ENCODE measurements at regions not wholly inside any gene's neighbourhood (a gene's known extent, or its start where the extent isn't known, plus 50 kb on each side); places are given as distances from the start of the nearest gene placed in this dataset.
"Not testable (repeated sequence)": the region's sequence is repeated elsewhere in the genome, so short reads cannot be mapped to it uniquely, and the experiment has no call there.

DNA sequence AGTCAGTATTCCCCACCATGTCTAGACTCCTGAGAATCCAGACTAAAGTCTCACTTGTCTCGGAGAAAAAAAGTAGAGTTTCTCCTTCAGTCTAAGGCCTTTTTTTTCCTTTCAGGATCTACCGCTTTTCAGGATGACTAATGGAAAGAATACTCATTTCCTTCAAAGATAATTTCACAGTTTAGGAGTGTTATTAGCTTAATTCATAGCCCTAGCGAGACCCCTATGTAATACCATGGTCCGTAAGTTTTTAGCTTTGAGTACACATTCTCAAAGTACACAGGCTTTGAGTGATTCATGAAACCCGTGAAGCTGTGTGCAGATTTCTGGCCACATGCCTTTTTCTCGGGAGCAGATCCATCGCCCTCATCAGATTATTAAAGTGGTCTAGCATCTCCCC lies 133.1 kb downstream of the SOX4 start:
- DNase-seq (ENCODE audit: low read depth) (peak; percentile 47), FAIRE-seq (no peak)
- TF ChIP-seq, protein P1, sequence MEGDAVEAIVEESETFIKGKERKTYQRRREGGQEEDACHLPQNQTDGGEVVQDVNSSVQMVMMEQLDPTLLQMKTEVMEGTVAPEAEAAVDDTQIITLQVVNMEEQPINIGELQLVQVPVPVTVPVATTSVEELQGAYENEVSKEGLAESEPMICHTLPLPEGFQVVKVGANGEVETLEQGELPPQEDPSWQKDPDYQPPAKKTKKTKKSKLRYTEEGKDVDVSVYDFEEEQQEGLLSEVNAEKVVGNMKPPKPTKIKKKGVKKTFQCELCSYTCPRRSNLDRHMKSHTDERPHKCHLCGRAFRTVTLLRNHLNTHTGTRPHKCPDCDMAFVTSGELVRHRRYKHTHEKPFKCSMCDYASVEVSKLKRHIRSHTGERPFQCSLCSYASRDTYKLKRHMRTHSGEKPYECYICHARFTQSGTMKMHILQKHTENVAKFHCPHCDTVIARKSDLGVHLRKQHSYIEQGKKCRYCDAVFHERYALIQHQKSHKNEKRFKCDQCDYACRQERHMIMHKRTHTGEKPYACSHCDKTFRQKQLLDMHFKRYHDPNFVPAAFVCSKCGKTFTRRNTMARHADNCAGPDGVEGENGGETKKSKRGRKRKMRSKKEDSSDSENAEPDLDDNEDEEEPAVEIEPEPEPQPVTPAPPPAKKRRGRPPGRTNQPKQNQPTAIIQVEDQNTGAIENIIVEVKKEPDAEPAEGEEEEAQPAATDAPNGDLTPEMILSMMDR (IDR thresholded peaks at IDR 0.05; ENCODE audit: insufficient read depth, low read length, severe bottlenecking): no peak
- Histone ChIP-seq H3K27me3 (ENCODE audit: control insufficient read depth, insufficient read depth, low read length) (no peaks in the 10 kb centered on the region), H3K4me3 (ENCODE audit: low read depth, low read length) (no peak overlapping the region), H3K36me3 (ENCODE audit: control insufficient read depth, insufficient read depth, low read length) (no peaks in the 10 kb centered on the region)

DNA sequence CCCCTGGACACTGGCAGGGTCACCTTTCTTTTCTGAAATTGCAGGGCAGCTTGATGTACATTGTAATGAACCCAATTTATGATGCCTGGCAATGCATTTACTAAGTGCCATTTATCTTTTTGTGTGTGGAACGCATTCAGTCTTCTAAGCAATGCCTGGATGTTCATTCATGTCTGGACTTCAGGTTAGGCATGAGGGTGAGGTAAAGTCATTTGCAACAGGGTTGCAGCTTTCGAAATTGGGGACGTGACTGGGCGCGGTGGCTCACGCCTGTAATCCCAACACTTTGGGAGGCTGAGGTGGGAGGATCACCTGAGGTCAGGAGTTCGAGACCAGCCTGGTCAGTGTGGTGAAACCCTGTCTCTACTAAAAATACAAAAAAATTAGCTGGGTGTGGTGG lies 134.6 kb downstream of the SOX4 start:
- FAIRE-seq (no peak), DNase-seq (ENCODE audit: low read depth) (no peak)
- no peaks in the 10 kb centered on the region for H3K36me3 ChIP-seq (ENCODE audit: control insufficient read depth, insufficient read depth, low read length)
- no peak overlapping the region for H3K4me3 ChIP-seq (ENCODE audit: low read depth, low read length)
- H3K27me3 ChIP-seq (ENCODE audit: control insufficient read depth, insufficient read depth, low read length): no peaks in the 10 kb centered on the region
- TF ChIP-seq, protein P1 (IDR thresholded peaks at IDR 0.05; ENCODE audit: insufficient read depth, low read length, severe bottlenecking): no peak

DNA sequence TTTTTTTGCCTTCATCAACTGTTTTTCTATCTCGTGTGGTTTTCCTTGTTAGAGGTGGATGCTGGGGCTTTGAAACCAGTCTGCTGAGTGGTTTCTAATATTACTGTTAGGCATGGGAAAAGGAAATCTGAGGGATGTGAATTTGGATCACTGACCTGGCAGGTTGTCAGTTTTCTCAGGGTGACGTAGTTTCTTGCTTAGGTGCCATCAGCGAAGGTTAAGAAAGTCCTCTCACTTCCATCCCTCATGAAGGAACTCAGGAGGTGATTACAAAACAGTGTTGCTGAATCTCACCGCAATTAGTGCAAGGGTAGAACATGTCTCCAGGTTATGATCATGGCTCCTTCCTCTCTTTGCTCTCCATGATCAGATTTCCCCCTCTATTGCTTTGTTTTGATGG lies 135.9 kb downstream of the SOX4 start:
- Histone ChIP-seq H3K4me3 (ENCODE audit: low read depth, low read length) (no peak overlapping the region), H3K36me3 (ENCODE audit: control insufficient read depth, insufficient read depth, low read length) (no peaks in the 10 kb centered on the region), H3K27me3 (ENCODE audit: control insufficient read depth, insufficient read depth, low read length) (no peaks in the 10 kb centered on the region)
- TF ChIP-seq, protein P1 (IDR thresholded peaks at IDR 0.05; ENCODE audit: insufficient read depth, low read length, severe bottlenecking): no peak
- FAIRE-seq (no peak), DNase-seq (ENCODE audit: low read depth) (no peak)

DNA sequence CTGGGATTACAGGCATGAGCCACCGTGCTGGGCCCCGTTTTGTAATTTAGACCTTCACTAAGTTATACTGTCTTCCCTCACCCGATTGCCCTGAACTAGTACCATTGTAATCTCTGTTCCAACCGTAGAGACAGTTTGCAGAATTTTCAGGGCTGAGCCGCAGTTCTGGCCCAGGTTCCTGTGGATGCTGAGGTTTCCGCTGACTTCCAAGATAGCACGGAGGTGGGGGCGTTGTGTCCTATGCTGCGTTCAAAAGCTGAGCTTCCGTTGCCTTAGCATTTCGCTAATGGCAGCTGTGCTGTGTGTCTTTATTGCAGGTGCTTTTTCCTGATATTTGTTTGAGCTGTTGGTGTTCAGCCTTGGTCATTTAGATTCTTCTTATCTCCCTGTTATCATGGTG lies 137.0 kb downstream of the SOX4 start:
- DNase-seq (ENCODE audit: low read depth) (no peak), FAIRE-seq (no peak)
- TF ChIP-seq, protein P1 (IDR thresholded peaks at IDR 0.05; ENCODE audit: insufficient read depth, low read length, severe bottlenecking): no peak
- no peaks in the 10 kb centered on the region for H3K27me3 ChIP-seq (ENCODE audit: control insufficient read depth, insufficient read depth, low read length)
- H3K36me3 ChIP-seq (ENCODE audit: control insufficient read depth, insufficient read depth, low read length): no peaks in the 10 kb centered on the region
- no peak overlapping the region for H3K4me3 ChIP-seq (ENCODE audit: low read depth, low read length)

DNA sequence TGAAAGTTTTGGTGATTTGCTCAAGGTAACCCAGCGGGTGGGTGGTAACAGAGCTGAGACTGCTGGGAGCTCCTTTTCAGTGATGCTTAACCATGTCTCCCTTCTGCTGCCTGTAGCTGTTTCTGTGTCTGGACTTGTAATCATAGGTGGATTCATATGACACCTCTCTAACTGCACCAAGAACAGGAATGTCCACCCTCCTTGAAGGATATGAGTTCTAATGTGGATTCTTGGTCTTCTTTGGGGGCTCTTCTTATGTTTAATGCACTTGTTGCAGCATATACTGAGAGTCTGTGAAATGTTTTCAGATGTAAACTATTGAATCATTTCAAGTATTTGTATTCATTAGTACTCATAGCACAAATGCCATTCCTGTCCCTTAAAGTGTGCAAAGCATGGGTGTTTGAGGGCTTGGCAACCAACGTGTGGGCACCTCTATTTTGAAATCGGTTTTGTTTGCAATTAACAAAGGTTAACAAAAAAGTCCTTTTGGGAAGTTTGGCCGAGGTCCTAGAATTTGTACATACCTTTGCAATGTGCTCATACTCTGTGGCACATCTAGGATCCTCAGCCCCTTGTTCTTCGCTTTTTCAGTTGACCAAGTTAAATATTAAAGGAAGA lies 138.0 kb downstream of the SOX4 start:
- FAIRE-seq (no peak), DNase-seq (ENCODE audit: low read depth) (peak; percentile 71)
- Histone ChIP-seq H3K36me3 (ENCODE audit: control insufficient read depth, insufficient read depth, low read length) (no peaks in the 10 kb centered on the region), H3K4me3 (ENCODE audit: low read depth, low read length) (no peak overlapping the region), H3K27me3 (ENCODE audit: control insufficient read depth, insufficient read depth, low read length) (no peaks in the 10 kb centered on the region)
- TF ChIP-seq, protein P1 (IDR thresholded peaks at IDR 0.05; ENCODE audit: insufficient read depth, low read length, severe bottlenecking): no peak

DNA sequence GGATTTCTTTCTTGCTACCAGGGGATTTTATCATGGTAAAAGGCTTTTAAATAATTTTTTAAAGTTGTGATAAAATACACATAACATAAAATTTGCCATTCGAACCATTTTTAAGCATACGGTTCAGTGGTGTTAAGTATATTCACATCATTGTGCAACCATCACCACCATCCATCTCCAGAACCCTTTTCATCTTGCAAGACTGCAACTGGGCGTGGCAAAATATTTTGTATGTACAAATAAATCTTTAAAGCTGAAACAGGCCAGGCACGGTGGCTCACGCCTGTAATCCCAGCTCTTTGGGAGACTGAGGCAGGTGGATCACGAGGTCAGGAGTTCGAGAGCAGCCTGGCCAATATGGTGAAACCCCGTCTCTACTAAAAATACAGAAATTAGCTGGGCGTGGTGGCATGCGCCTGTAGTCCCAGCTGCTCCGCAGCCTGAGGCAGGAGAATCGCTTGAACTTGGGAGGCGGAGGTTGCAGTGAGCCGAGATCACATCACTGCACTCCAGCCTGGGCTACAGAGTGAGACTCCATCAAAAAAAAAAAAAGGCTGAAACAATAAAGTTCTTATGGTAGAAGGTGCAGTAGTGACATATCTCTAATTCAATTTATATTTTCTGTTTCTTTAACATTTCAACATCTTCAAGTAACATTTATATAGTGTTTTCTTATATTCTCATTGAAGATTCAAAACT lies 138.6 kb downstream of the SOX4 start:
- DNase-seq (ENCODE audit: low read depth); FAIRE-seq; H3K27me3 ChIP-seq (ENCODE audit: control insufficient read depth, insufficient read depth, low read length); H3K36me3 ChIP-seq (ENCODE audit: control insufficient read depth, insufficient read depth, low read length); H3K4me3 ChIP-seq (ENCODE audit: low read depth, low read length): not testable (repeated sequence)

Data from bronchial epithelial cell (primary cell).